Epithelial cell of esophagus (primary cell): ENCODE measurements at regions not wholly inside any gene's neighbourhood (a gene's known extent, or its start where the extent isn't known, plus 50 kb on each side); places are given as distances from the start of the nearest gene placed in this dataset.

ENCODE experiments used
- DNase-seq: peaks from one replicate; pipeline ENCODE4 v3.0.0; 2010; ENCODE audit warnings: low read depth
- H3K4me3 ChIP-seq: 2 replicates; pipeline ENCODE4 v1.5.1; 2011; ENCODE audit warnings: mild to moderate bottlenecking, low read length, control low read depth
- TF ChIP-seq, protein P1 (sequence below): IDR thresholded peaks from 2 replicates; pipeline ENCODE4 v1.5.1; 2011; ENCODE audit warnings: low read depth, mild to moderate bottlenecking, low read length, control low read depth, inconsistent platforms; ENCODE audit not compliant: insufficient read depth; ENCODE audit errors: missing control alignments

DNA sequence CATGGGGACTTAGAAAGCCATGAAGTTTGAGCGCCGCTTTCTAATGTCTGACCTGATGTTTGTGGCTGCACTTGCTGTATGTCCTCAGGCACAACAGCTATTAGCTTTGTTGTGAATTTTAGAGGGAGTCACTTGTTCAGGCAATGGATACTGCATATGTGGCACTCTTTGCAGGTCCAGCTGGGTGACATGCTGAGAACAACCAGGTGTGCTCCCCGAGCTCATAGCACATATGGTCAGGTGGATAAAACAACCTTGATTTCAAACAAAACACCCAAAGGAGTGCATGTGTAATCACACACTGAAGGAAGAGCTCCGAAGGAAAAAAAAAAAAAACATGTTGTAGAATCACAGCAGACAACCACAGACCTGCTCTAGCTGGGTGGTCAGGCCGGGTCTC, 178.6 kb downstream of the BACH1 start:
- DNase-seq: no peak
- H3K4me3 ChIP-seq: no peak overlapping the region
- TF ChIP-seq, protein P1, sequence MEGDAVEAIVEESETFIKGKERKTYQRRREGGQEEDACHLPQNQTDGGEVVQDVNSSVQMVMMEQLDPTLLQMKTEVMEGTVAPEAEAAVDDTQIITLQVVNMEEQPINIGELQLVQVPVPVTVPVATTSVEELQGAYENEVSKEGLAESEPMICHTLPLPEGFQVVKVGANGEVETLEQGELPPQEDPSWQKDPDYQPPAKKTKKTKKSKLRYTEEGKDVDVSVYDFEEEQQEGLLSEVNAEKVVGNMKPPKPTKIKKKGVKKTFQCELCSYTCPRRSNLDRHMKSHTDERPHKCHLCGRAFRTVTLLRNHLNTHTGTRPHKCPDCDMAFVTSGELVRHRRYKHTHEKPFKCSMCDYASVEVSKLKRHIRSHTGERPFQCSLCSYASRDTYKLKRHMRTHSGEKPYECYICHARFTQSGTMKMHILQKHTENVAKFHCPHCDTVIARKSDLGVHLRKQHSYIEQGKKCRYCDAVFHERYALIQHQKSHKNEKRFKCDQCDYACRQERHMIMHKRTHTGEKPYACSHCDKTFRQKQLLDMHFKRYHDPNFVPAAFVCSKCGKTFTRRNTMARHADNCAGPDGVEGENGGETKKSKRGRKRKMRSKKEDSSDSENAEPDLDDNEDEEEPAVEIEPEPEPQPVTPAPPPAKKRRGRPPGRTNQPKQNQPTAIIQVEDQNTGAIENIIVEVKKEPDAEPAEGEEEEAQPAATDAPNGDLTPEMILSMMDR: no peak

DNA sequence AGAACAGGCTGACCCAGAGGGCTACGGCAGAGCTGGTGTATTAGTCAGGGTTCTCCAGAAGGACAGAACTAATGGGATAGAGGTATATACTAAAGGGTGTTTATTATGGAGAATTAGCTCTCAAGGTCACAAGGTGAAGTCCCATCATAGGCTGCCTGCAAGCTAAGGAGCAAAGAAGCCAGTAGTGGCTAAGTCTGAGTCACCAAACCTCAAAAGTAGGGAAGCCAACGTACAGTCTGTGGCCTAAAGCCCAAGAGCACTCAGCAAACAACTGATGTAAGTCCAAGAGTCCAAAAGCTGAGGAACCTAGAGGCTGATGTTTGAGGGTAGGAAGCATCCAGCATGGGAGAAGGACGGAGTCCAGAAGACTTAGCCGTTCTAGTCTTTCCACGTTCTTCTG, 179.2 kb downstream of the BACH1 start:
- H3K4me3 ChIP-seq: no peak overlapping the region
- TF ChIP-seq, protein P1: no peak
- DNase-seq: peak; percentile 31

DNA sequence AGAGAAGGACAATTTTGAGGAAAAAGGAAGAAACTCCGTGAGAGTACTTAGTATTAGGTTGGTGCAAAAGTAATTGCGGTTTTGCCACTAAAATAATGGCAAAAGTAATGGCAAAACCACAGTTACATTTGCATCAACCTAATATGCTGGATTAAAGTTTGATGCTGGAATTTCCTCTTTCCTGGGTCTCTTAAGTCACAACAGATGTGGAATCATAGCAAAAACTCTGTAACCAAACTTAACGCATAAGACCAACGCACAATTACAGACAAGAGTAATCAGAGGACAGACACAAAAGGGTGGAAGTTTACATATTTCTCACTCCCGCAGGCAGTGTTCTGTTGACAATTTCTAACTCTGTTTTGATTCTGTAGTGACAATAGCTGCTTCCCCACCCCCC, 182.4 kb downstream of the BACH1 start:
- TF ChIP-seq, protein P1: no peak
- H3K4me3 ChIP-seq: no peak overlapping the region
- no peak for DNase-seq

DNA sequence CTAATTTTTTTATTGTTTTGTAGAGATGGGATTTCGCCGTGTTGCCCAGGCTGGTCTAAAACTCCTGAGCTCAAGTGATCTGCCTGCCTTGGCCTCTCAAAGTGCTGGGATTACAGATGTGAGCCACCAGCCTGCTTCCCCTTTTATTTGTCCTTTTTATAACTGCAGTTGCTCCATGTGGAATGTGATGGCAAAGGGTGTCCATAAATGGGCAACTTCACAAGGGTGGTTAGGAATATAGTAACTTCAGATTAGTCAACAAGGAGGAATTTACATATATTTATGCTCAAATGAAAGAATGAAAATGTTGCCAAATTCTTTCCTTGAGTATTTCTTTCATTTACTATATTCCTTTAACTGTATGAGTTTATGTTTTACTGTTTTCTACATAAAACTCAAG, 182.9 kb downstream of the BACH1 start:
- H3K4me3 ChIP-seq: no peak overlapping the region
- DNase-seq: no peak
- TF ChIP-seq, protein P1: no peak

DNA sequence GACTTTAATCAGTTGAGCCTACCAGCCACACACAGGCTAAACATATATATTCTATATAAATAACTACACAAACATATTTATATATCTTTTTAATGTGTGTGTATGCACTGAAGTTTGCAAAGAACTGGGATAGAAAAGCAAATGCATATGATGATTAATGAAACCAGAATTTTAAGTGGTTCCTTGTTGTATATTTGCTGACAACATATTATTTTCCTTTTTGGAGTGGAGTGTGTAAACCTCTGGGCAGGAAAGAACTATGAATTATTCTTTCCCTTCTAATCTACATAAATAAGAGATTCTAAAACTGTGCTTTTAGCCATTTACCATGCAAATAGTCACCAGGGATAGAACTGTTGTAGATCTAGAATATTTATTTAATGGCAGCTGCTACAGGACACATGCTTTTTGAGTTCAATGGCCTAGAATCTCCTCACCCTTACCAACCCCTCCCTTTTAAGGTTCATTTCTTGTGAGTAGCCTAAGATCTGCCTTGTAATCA, 187.6 kb downstream of the BACH1 start:
- TF ChIP-seq, protein P1: no peak
- no peak overlapping the region for H3K4me3 ChIP-seq
- no peak for DNase-seq
